Thyroid gland (tissue), 4 donors: ENCODE measurements at regions not wholly inside any gene's neighbourhood (a gene's known extent, or its start where the extent isn't known, plus 50 kb on each side); places are given as distances from the start of the nearest gene placed in this dataset.

Experiments
- POLR2A ChIP-seq, 2 donors: fragments of 450-650 bp; IDR thresholded peaks; one replicate each; pipeline ENCODE4 v1.6.1; 2017; ENCODE audit warnings: antibody characterized with exemption in 2 of 2, mild to moderate bottlenecking in 2 of 2, moderate library complexity in 1 of 2
- TF ChIP-seq, protein P1 (sequence below), 6 experiments: fragments of 200-600 bp in 3 of 6; fragments of 450-650 bp in 3 of 6; sonication (generic) in 3 of 6; IDR thresholded peaks; one replicate each; pipeline ENCODE4 v1.5.1; 2016 to 2019; ENCODE audit warnings: antibody characterized with exemption in 6 of 6, mild to moderate bottlenecking in 2 of 6, inconsistent platforms in 1 of 6, moderate library complexity in 1 of 6

GRCh38 chr16:86635176-86635876 is 57.0 kb downstream of the FOXL1 start:
- TF ChIP-seq, protein P1, sequence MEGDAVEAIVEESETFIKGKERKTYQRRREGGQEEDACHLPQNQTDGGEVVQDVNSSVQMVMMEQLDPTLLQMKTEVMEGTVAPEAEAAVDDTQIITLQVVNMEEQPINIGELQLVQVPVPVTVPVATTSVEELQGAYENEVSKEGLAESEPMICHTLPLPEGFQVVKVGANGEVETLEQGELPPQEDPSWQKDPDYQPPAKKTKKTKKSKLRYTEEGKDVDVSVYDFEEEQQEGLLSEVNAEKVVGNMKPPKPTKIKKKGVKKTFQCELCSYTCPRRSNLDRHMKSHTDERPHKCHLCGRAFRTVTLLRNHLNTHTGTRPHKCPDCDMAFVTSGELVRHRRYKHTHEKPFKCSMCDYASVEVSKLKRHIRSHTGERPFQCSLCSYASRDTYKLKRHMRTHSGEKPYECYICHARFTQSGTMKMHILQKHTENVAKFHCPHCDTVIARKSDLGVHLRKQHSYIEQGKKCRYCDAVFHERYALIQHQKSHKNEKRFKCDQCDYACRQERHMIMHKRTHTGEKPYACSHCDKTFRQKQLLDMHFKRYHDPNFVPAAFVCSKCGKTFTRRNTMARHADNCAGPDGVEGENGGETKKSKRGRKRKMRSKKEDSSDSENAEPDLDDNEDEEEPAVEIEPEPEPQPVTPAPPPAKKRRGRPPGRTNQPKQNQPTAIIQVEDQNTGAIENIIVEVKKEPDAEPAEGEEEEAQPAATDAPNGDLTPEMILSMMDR (IDR thresholded peaks at IDR 0.05), result no peak
- no peak for TF ChIP-seq POLR2A (IDR thresholded peaks at IDR 0.05)
